Keratinocyte (primary cell): ENCODE measurements at regions not wholly inside any gene's neighbourhood (a gene's known extent, or its start where the extent isn't known, plus 50 kb on each side); places are given as distances from the start of the nearest gene placed in this dataset.

ENCODE experiments used
- DNase-seq: peaks from one replicate; pipeline ENCODE4 v3.0.0-alpha.2; 2011; ENCODE audit warnings: low read depth, missing footprints, low spot score
- FAIRE-seq: peaks from 2 replicates; lab custom pipeline; 2011; peaks lifted over from hg19 to GRCh38; lab: Jason Lieb, UNC
- H2AFZ ChIP-seq: 2 replicates; pipeline ENCODE4 v1.6.0; 2012; ENCODE audit warnings: low read length, control low read depth, inconsistent platforms; ENCODE audit not compliant: control insufficient read depth
- H3K27ac ChIP-seq: 2 replicates; pipeline ENCODE4 v1.5.1; 2011; ENCODE audit warnings: low read length; ENCODE audit not compliant: control insufficient read depth, insufficient read depth
- H3K27me3 ChIP-seq: 3 replicates; pipeline ENCODE4 v1.6.0; 2011; ENCODE audit warnings: low read length; ENCODE audit not compliant: control insufficient read depth, insufficient read depth; ENCODE audit errors: extremely low read depth
- H3K36me3 ChIP-seq, 2 experiments: 2 replicates in 1 of 2; 3 replicates in 1 of 2; pipeline ENCODE4 v1.5.1; 2011; ENCODE audit warnings: low read length in 2 of 2, mild to moderate bottlenecking in 1 of 2; ENCODE audit not compliant: control insufficient read depth in 2 of 2, insufficient read depth in 2 of 2; ENCODE audit errors: extremely low read depth in 1 of 2
- H3K4me1 ChIP-seq: 3 replicates; pipeline ENCODE4 v1.5.1; 2011; ENCODE audit warnings: low read length; ENCODE audit not compliant: control insufficient read depth, insufficient read depth; ENCODE audit errors: extremely low read depth
- H3K4me2 ChIP-seq: 3 replicates; pipeline ENCODE4 v1.6.0; 2011; ENCODE audit warnings: low read depth, low read length; ENCODE audit not compliant: control insufficient read depth, insufficient read depth; ENCODE audit errors: extremely low read depth
- H3K4me3 ChIP-seq, 3 experiments: fragments of 200-600 bp in 1 of 3; sonication (generic) in 1 of 3; 2 replicates in 2 of 3; 3 replicates in 1 of 3; pipeline ENCODE4 v1.5.1; 2011 to 2016; ENCODE audit warnings: low read length in 3 of 3, mild to moderate bottlenecking in 3 of 3, control low read depth in 2 of 3, inconsistent platforms in 1 of 3, low read depth in 1 of 3, mixed read lengths in 1 of 3, mixed run types in 1 of 3, moderate library complexity in 1 of 3; ENCODE audit not compliant: control insufficient read depth in 2 of 3, insufficient read depth in 2 of 3; ENCODE audit errors: extremely low read depth in 1 of 3
- H3K79me2 ChIP-seq: 2 replicates; pipeline ENCODE4 v1.6.0; 2012; ENCODE audit warnings: low read length; ENCODE audit not compliant: control insufficient read depth, insufficient read depth
- H3K9ac ChIP-seq: 3 replicates; pipeline ENCODE4 v1.6.0; 2011; ENCODE audit warnings: low read length; ENCODE audit not compliant: control insufficient read depth, insufficient read depth; ENCODE audit errors: extremely low read depth
- H3K9me1 ChIP-seq: 3 replicates; pipeline ENCODE4 v1.6.0; 2011; ENCODE audit warnings: low read length; ENCODE audit not compliant: control insufficient read depth, insufficient read depth; ENCODE audit errors: extremely low read depth
- H3K9me3 ChIP-seq: 2 replicates; pipeline ENCODE4 v1.5.1; 2012; ENCODE audit warnings: low read depth, low read length; ENCODE audit not compliant: control insufficient read depth
- H4K20me1 ChIP-seq: 3 replicates; pipeline ENCODE4 v1.6.0; 2011; ENCODE audit warnings: low read length; ENCODE audit not compliant: control insufficient read depth, insufficient read depth; ENCODE audit errors: extremely low read depth
- CTCF ChIP-seq, 3 experiments: IDR thresholded peaks in 1 of 3; conservative IDR thresholded peaks in 1 of 3; optimal IDR thresholded peaks in 1 of 3; 2 replicates in 2 of 3; 3 replicates in 1 of 3; pipeline versions ENCODE3 to v1.5.1; 2011; ENCODE audit warnings: low read length in 3 of 3, mild to moderate bottlenecking in 3 of 3, moderate library complexity in 2 of 3, control low read depth in 1 of 3, inconsistent platforms in 1 of 3; ENCODE audit not compliant: insufficient read depth in 2 of 3; ENCODE audit errors: extremely low read depth in 1 of 3
- EZH2 ChIP-seq: IDR thresholded peaks from one replicate; pipeline ENCODE4 v1.6.1; 2012; ENCODE audit warnings: inconsistent platforms, mild to moderate bottlenecking, low read length, moderate library complexity
- dilution Hi-C: fragments of 300-500 bp; cut with MboI; formaldehyde crosslinking; loops from one replicate; pipeline ENCODE4 v1.7.0; 2020; ENCODE audit warnings: low sequenced_read_pairs; ENCODE audit not compliant: extremely low pct_ligation_motif_present

DNA sequence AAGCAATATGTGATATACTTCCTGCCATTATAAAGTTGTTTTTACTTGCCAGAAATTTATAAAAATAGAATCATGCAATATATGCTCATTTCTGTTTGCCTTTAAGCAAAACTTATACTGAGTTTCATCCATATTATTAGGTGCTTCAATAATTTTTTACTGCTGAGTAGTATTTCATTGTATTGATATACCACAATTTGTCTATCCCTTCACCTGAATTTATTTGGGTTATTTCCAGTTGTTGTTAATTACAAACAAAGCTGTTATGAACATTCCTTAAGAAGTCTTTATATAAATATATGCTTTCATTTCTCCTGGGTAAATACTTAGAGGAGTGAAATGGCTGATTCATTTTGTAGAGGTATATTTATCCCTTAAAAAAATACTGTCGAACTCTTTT is 864.1 kb downstream of the HACE1 start:
- no peaks in the 10 kb centered on the region for H3K79me2 ChIP-seq
- no peaks in the 10 kb centered on the region for H3K4me1 ChIP-seq
- H3K4me3 ChIP-seq, result no peak overlapping the region
- no peak overlapping the region for H3K4me2 ChIP-seq
- no peak overlapping the region for H3K9ac ChIP-seq
- DNase-seq (no peak), FAIRE-seq (no peak)
- no peaks in the 10 kb centered on the region for H3K9me1 ChIP-seq
- no peaks in the 10 kb centered on the region for H4K20me1 ChIP-seq
- H3K9me3 ChIP-seq, result no peaks in the 10 kb centered on the region
- no peaks in the 10 kb centered on the region for H3K27me3 ChIP-seq
- dilution Hi-C loops, result no loop called here
- no peak overlapping the region for H2AFZ ChIP-seq
- no peak overlapping the region for H3K27ac ChIP-seq
- TF ChIP-seq CTCF (optimal IDR thresholded peaks at IDR 0.05 in 1 of 3, IDR thresholded peaks at IDR 0.05 in 1 of 3, conservative IDR thresholded peaks at IDR 0.05 in 1 of 3; ENCODE audit: extremely low read depth in 1 of 3, insufficient read depth in 2 of 3, low read length in 3 of 3), result no peak
- no peaks in the 10 kb centered on the region for H3K36me3 ChIP-seq

DNA sequence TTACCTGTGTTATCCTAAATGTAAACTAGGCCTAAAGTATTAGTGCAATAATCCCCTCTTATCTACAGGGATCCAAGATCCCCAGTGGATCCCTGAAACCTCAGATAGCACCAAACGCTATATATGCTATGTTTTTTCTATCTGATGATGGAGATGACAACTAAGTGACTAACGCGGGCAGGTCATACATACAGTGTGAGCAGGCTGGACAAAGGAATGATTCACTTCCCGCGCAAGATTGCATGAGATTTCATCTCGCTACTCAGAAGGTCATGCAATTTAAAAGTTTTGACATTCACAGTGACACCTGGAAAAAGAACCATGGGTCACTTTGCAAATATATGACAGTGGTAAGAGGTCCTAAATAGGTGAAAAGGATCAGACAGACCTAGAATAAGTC is 875.9 kb downstream of the HACE1 start:
- H3K36me3 ChIP-seq, result no peaks in the 10 kb centered on the region
- H4K20me1 ChIP-seq, result no peaks in the 10 kb centered on the region
- H2AFZ ChIP-seq, result no peak overlapping the region
- H3K9me3 ChIP-seq, result no peaks in the 10 kb centered on the region
- H3K27ac ChIP-seq, result no peak overlapping the region
- no peak overlapping the region for H3K4me2 ChIP-seq
- dilution Hi-C loops, result no loop called here
- TF ChIP-seq CTCF (optimal IDR thresholded peaks at IDR 0.05 in 1 of 3, IDR thresholded peaks at IDR 0.05 in 1 of 3, conservative IDR thresholded peaks at IDR 0.05 in 1 of 3; ENCODE audit: extremely low read depth in 1 of 3, insufficient read depth in 2 of 3, low read length in 3 of 3) (no peak), EZH2 (no peak)
- no peaks in the 10 kb centered on the region for H3K9me1 ChIP-seq
- H3K79me2 ChIP-seq, result no peaks in the 10 kb centered on the region
- H3K4me1 ChIP-seq, result no peaks in the 10 kb centered on the region
- H3K9ac ChIP-seq, result no peak overlapping the region
- DNase-seq, result no peak
- no peaks in the 10 kb centered on the region for H3K27me3 ChIP-seq
- H3K4me3 ChIP-seq, result no peak overlapping the region
- no peak for FAIRE-seq
